ENCODE measurements at regions not wholly inside any gene's neighbourhood (a gene's known extent, or its start where the extent isn't known, plus 50 kb on each side); places are given as distances from the start of the nearest gene placed in this dataset.

- TF ChIP-seq CTCF (IDR thresholded peaks at IDR 0.05; ENCODE audit: control extremely low read depth, extremely low read depth) = no peak
- H3K4me1 ChIP-seq (ENCODE audit: control insufficient read depth in 5 of 5, insufficient read depth in 5 of 5, low read length in 5 of 5) = peaks cover 0 to 4% (median 0%) of the 10 kb centered on the region in 5 donors
- no peaks in the 10 kb centered on the region for H3K36me3 ChIP-seq (ENCODE audit: control insufficient read depth in 4 of 4, insufficient read depth in 4 of 4, low read length in 4 of 4)
- H3K9ac ChIP-seq (ENCODE audit: insufficient read depth in 1 of 2, low read length in 2 of 2) = no peak overlapping the region
- no peaks in the 10 kb centered on the region for H3K9me3 ChIP-seq (ENCODE audit: control insufficient read depth in 4 of 4, insufficient read depth in 3 of 4, low read length in 3 of 4)
- H3K27me3 ChIP-seq (ENCODE audit: control insufficient read depth in 3 of 3, insufficient read depth in 3 of 3, low read length in 2 of 3) = no peaks in the 10 kb centered on the region
- no peak overlapping the region for H3K27ac ChIP-seq (ENCODE audit: low read depth in 1 of 2, low read length in 1 of 2)
- 42 to 60% methylated on average over 5 of the region's 5 CpGs for WGBS, 2 donors
- peak; percentile 77 to 90 (median 85) for DNase-seq
- H3K4me3 ChIP-seq = no peak overlapping the region
- no peak for ATAC-seq (ENCODE audit: insufficient read depth, low FRiP score)
Measured at GRCh38 chr13:107964395-107964794, 250.9 kb downstream of the LIG4 start.

GRCh38 chr13:107961849-107962608, 253.3 kb downstream of the LIG4 start:
- Histone ChIP-seq H3K4me1 (ENCODE audit: control insufficient read depth in 5 of 5, insufficient read depth in 5 of 5, low read length in 5 of 5) (peaks cover 0 to 4% (median 0%) of the 10 kb centered on the region in 5 donors), H3K27ac (ENCODE audit: low read depth in 1 of 2, low read length in 1 of 2) (no peak overlapping the region), H3K36me3 (ENCODE audit: control insufficient read depth in 4 of 4, insufficient read depth in 4 of 4, low read length in 4 of 4) (no peaks in the 10 kb centered on the region), H3K27me3 (ENCODE audit: control insufficient read depth in 3 of 3, insufficient read depth in 3 of 3, low read length in 2 of 3) (no peaks in the 10 kb centered on the region), H3K9ac (ENCODE audit: insufficient read depth in 1 of 2, low read length in 2 of 2) (no peak overlapping the region), H3K9me3 (ENCODE audit: control insufficient read depth in 4 of 4, insufficient read depth in 3 of 4, low read length in 3 of 4) (no peaks in the 10 kb centered on the region), H3K4me3 (no peak overlapping the region)
- no peak for TF ChIP-seq CTCF (IDR thresholded peaks at IDR 0.05; ENCODE audit: control extremely low read depth, extremely low read depth)
- ATAC-seq (ENCODE audit: insufficient read depth, low FRiP score) = no peak
- DNase-seq = no peak
- 33 to 61% methylated on average over 1 of the region's 1 CpG for WGBS, 2 donors

- 56 to 64% methylated on average over 1 of the region's 1 CpG for WGBS, 2 donors
- DNase-seq = no peak
Measured at GRCh38 chr13:107960301-107960700, 255.0 kb downstream of the LIG4 start.

More at GRCh38 chr13:107960301-107960700, 255.0 kb downstream of the LIG4 start:
- no peaks in the 10 kb centered on the region for H3K36me3 ChIP-seq (ENCODE audit: control insufficient read depth in 4 of 4, insufficient read depth in 4 of 4, low read length in 4 of 4)
- no peak for TF ChIP-seq CTCF (IDR thresholded peaks at IDR 0.05; ENCODE audit: control extremely low read depth, extremely low read depth)
- H3K4me3 ChIP-seq = no peak overlapping the region
- no peaks in the 10 kb centered on the region for H3K27me3 ChIP-seq (ENCODE audit: control insufficient read depth in 3 of 3, insufficient read depth in 3 of 3, low read length in 2 of 3)
- H3K27ac ChIP-seq (ENCODE audit: low read depth in 1 of 2, low read length in 1 of 2) = no peak overlapping the region
- H3K4me1 ChIP-seq (ENCODE audit: control insufficient read depth in 5 of 5, insufficient read depth in 5 of 5, low read length in 5 of 5) = peaks cover 0 to 4% (median 0%) of the 10 kb centered on the region in 5 donors
- ATAC-seq (ENCODE audit: insufficient read depth, low FRiP score) = no peak
- H3K9ac ChIP-seq (ENCODE audit: insufficient read depth in 1 of 2, low read length in 2 of 2) = no peak overlapping the region
- H3K9me3 ChIP-seq (ENCODE audit: control insufficient read depth in 4 of 4, insufficient read depth in 3 of 4, low read length in 3 of 4) = no peaks in the 10 kb centered on the region

All from lung (tissue), 11 donors.